ENCODE measurements at regions not wholly inside any gene's neighbourhood (a gene's known extent, or its start where the extent isn't known, plus 50 kb on each side); places are given as distances from the start of the nearest gene placed in this dataset.

DNA sequence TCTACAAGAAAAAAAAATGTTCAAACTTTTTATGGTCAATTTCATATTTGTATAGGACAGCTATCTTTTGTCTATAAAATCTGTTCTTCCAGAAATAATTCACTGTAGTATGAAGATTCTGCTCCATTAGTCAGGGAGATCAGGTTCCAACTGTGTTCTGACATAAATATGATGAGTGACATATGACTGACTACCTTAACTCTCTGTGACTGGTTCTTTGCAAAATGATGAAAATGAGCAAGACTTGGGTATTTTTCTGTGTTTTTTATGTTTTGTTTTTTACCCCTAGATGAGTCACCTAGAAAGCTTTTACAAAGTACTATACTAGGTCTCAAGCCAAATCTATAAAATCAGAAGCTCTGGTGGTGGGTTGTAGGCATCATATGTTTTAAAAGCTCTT, 229.6 kb downstream of the MMUT start:
- TF ChIP-seq, protein P1, sequence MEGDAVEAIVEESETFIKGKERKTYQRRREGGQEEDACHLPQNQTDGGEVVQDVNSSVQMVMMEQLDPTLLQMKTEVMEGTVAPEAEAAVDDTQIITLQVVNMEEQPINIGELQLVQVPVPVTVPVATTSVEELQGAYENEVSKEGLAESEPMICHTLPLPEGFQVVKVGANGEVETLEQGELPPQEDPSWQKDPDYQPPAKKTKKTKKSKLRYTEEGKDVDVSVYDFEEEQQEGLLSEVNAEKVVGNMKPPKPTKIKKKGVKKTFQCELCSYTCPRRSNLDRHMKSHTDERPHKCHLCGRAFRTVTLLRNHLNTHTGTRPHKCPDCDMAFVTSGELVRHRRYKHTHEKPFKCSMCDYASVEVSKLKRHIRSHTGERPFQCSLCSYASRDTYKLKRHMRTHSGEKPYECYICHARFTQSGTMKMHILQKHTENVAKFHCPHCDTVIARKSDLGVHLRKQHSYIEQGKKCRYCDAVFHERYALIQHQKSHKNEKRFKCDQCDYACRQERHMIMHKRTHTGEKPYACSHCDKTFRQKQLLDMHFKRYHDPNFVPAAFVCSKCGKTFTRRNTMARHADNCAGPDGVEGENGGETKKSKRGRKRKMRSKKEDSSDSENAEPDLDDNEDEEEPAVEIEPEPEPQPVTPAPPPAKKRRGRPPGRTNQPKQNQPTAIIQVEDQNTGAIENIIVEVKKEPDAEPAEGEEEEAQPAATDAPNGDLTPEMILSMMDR (conservative IDR thresholded peaks at IDR 0.05; ENCODE audit: low read depth, low read length), result no peak
- TF ChIP-seq EZH2 (IDR thresholded peaks at IDR 0.05; ENCODE audit: low read length, unreplicated experiment) (no peak), EZH2phosphoT487 (IDR thresholded peaks at IDR 0.05; ENCODE audit: borderline replicate concordance, low read length) (no peak)

Measured in PC-3 (cell line).